GM23338 (cell line): ENCODE measurements at regions not wholly inside any gene's neighbourhood (a gene's known extent, or its start where the extent isn't known, plus 50 kb on each side); places are given as distances from the start of the nearest gene placed in this dataset.

Experiments
- CREB1 ChIP-seq: fragments of 250-450 bp; sonication (Bioruptor Pico); IDR thresholded peaks from 2 replicates; pipeline ENCODE4 v1.5.0; 2020; ENCODE audit warnings: low read depth, mild to moderate bottlenecking, moderate library complexity
- CTCF ChIP-seq, 2 experiments: fragments of 200-600 bp in 1 of 2; sonication (generic) in 1 of 2; conservative IDR thresholded peaks; 2 replicates each; pipeline versions ENCODE4 v1.5.1 to v1.6.1; 2016 to 2017; ENCODE audit warnings: antibody characterized with exemption in 2 of 2, low read depth in 2 of 2, mild to moderate bottlenecking in 2 of 2, moderate library complexity in 1 of 2
- EZH2 ChIP-seq: fragments of 200-600 bp; sonication (generic); IDR thresholded peaks from one replicate; pipeline ENCODE4 v1.8.0; 2017; ENCODE audit warnings: antibody characterized with exemption, mild to moderate bottlenecking, low read depth; ENCODE audit not compliant: unreplicated experiment
- EZH2phosphoT487 ChIP-seq: fragments of 200-600 bp; sonication (generic); IDR thresholded peaks from one replicate; pipeline ENCODE4 v1.8.1; 2018; ENCODE audit warnings: antibody characterized with exemption; ENCODE audit not compliant: unreplicated experiment
- JUNB ChIP-seq: IDR thresholded peaks from one replicate; pipeline ENCODE4 v1.6.1; 2016; ENCODE audit warnings: antibody characterized with exemption; ENCODE audit not compliant: unreplicated experiment
- POLR2AphosphoS5 ChIP-seq: IDR thresholded peaks from 2 replicates; pipeline ENCODE4 v1.6.1; 2016; ENCODE audit warnings: antibody characterized with exemption, low read depth
- REST ChIP-seq: IDR thresholded peaks from one replicate; pipeline ENCODE4 v1.6.1; 2018; ENCODE audit warnings: antibody characterized with exemption; ENCODE audit not compliant: unreplicated experiment
- ZNF114 ChIP-seq: fragments of 250-450 bp; sonication (Bioruptor Pico); IDR thresholded peaks from 2 replicates; pipeline ENCODE4 v1.5.0; 2020; ENCODE audit warnings: mild to moderate bottlenecking, moderate library complexity
- ZNF331 ChIP-seq: fragments of 250-450 bp; sonication (Bioruptor Pico); IDR thresholded peaks from 2 replicates; pipeline ENCODE4 v1.5.0; 2020; ENCODE audit warnings: low read depth, mild to moderate bottlenecking, moderate library complexity
- ZNF462 ChIP-seq: fragments of 250-450 bp; sonication (Bioruptor Pico); IDR thresholded peaks from 2 replicates; pipeline ENCODE4 v1.5.0; 2020; ENCODE audit warnings: mild to moderate bottlenecking, moderate library complexity

- TF ChIP-seq POLR2AphosphoS5: no peak
- no peak for TF ChIP-seq JUNB
- TF ChIP-seq CTCF (conservative IDR thresholded peaks at IDR 0.05; ENCODE audit: low read depth in 2 of 2): no peak
- TF ChIP-seq CREB1: no peak
- TF ChIP-seq REST: no peak
- no peak for TF ChIP-seq EZH2phosphoT487
- TF ChIP-seq EZH2: no peak
- TF ChIP-seq ZNF462 (CRISPR knock-in tag): no peak
- TF ChIP-seq ZNF114 (CRISPR knock-in tag): no peak
- no peak for TF ChIP-seq ZNF331 (CRISPR knock-in tag)
These were observed 188.1 kb downstream of the TMEM167A start for GRCh38 chr5:82889088-82889487.
